ENCODE measurements at regions not wholly inside any gene's neighbourhood (a gene's known extent, or its start where the extent isn't known, plus 50 kb on each side); places are given as distances from the start of the nearest gene placed in this dataset.

DNA sequence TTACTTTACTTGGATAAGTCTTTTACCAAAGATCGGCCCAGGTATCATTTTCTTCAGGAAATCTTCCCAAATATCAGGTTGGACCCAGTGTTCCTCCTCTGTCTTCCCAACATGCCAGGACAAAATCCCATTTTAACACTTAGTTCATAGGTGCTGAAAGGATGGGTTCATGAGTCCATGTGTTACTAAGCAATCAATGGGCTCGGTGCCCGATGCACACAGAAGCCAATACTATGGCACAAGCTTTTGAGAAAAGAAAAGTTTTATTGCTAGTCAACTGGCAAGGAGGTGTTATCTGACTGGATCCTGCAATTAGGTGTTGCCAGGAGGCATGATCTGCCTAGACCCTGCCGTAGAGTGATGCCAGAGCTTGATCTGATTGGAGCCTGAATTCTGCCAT is 133.3 kb upstream of the SLC44A3 start:
- Histone ChIP-seq H3K36me3 (ENCODE audit: insufficient read depth, low read length) (no peaks in the 10 kb centered on the region), H3K4me1 (ENCODE audit: insufficient read depth, low read length) (no peaks in the 10 kb centered on the region), H3K27me3 (ENCODE audit: insufficient read depth, low read length) (no peaks in the 10 kb centered on the region), H3K9me3 (ENCODE audit: control insufficient read depth in 1 of 2, low read length in 2 of 2) (no peaks in the 10 kb centered on the region), H3K4me3 (ENCODE audit: low read length in 2 of 2) (no peak overlapping the region), H3K27ac (ENCODE audit: low read depth, low read length) (no peak overlapping the region)
- ChIA-PET CTCF (ENCODE audit: partially characterized antibody) (no interaction called here), POLR2A (ENCODE audit: partially characterized antibody) (no interaction called here)
- intact Hi-C loops (cut with micrococcal nuclease), result no loop called here
- Mint-ChIP-seq H3K27ac (no peak overlapping the region), H3K4me3 (no peak overlapping the region), H3K9me3 (peaks cover 0 to 3% (median 0%) of the 10 kb centered on the region in 8 donors), H3K36me3 (no peaks in the 10 kb centered on the region), H3K4me1 (no peaks in the 10 kb centered on the region), H3K27me3 (peaks cover 10 to 13% of the 10 kb centered on the region in 2 donors)
- DNase-seq, result no peak

DNA sequence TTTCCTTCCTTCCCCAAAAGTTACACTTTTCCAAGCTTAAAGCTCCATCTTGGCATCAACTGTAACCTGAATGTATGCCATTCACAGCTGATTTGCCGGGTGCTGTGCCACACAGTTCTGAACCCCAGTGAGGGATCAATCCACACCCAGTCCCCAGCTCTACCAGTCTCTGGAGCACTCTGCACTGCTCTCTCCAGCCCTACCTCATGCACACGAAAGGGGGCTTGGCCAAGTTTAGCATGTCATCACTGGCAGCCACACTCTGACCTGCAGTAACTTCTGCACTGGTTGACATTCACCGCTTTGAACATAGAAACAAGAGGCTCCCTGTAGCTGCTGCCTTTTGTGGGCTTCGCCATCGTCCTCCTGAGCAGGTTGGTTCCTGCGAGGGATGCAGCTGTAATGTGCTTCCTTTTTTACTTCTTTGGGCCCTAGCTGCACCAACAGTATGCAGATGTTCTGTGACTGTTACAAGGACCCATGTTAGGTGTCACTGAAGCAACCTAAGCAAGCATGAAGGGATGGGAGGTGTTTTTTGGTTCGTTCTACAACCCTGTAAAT is 135.4 kb upstream of the SLC44A3 start:
- CTCF ChIA-PET (ENCODE audit: partially characterized antibody), result no interaction called here
- intact Hi-C loops (cut with micrococcal nuclease), result no loop called here

DNA sequence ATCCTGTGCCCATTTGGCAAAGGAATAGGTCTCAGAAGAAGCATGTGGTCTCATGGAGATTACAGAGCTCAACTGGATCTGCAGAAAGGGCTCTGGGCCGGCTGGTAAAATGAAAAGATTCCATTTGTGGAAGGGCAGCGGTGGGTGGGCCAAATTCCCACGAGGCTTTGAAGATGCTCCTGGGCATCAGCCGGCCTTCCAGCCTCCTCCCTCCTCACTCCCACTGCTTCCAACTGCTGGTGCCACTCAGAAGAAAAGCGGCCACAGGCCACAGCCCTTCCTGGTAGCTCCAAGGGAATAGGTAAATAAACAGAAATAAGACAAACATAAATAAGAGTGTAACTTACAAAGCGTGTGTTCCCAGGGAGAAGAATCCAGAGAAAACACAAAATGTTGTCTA is 136.3 kb upstream of the SLC44A3 start:
- Mint-ChIP-seq H3K9me3 (no peaks in the 10 kb centered on the region), H3K36me3 (no peaks in the 10 kb centered on the region), H3K4me3 (no peak overlapping the region), H3K27me3 (peaks cover 10 to 14% of the 10 kb centered on the region in 2 donors), H3K27ac (no peak overlapping the region), H3K4me1 (no peaks in the 10 kb centered on the region)
- no peak overlapping the region for H3K27ac ChIP-seq (ENCODE audit: low read depth, low read length)
- no peaks in the 10 kb centered on the region for H3K4me1 ChIP-seq (ENCODE audit: insufficient read depth, low read length)
- no peak for DNase-seq
- POLR2A ChIA-PET (ENCODE audit: partially characterized antibody), result no interaction called here
- H3K27me3 ChIP-seq (ENCODE audit: insufficient read depth, low read length), result no peaks in the 10 kb centered on the region
- H3K9me3 ChIP-seq (ENCODE audit: control insufficient read depth in 1 of 2, low read length in 2 of 2), result no peaks in the 10 kb centered on the region
- CTCF ChIA-PET (ENCODE audit: partially characterized antibody), result no interaction called here
- no peaks in the 10 kb centered on the region for H3K36me3 ChIP-seq (ENCODE audit: insufficient read depth, low read length)
- intact Hi-C loops (cut with micrococcal nuclease), result no loop called here
- H3K4me3 ChIP-seq (ENCODE audit: low read length in 2 of 2), result no peak overlapping the region

More for the DNA sequence above, 135.4 kb upstream of the SLC44A3 start:
- Mint-ChIP-seq H3K27ac (no peak overlapping the region), H3K27me3 (peaks cover 10 to 12% of the 10 kb centered on the region in 2 donors), H3K36me3 (no peaks in the 10 kb centered on the region), H3K4me1 (no peaks in the 10 kb centered on the region), H3K9me3 (no peaks in the 10 kb centered on the region), H3K4me3 (no peak overlapping the region)
- no peak for DNase-seq
- Histone ChIP-seq H3K27me3 (ENCODE audit: insufficient read depth, low read length) (no peaks in the 10 kb centered on the region), H3K9me3 (ENCODE audit: control insufficient read depth in 1 of 2, low read length in 2 of 2) (no peaks in the 10 kb centered on the region), H3K4me1 (ENCODE audit: insufficient read depth, low read length) (no peaks in the 10 kb centered on the region), H3K36me3 (ENCODE audit: insufficient read depth, low read length) (no peaks in the 10 kb centered on the region), H3K4me3 (ENCODE audit: low read length in 2 of 2) (no peak overlapping the region), H3K27ac (ENCODE audit: low read depth, low read length) (no peak overlapping the region)
- POLR2A ChIA-PET (ENCODE audit: partially characterized antibody), result no interaction called here

DNA sequence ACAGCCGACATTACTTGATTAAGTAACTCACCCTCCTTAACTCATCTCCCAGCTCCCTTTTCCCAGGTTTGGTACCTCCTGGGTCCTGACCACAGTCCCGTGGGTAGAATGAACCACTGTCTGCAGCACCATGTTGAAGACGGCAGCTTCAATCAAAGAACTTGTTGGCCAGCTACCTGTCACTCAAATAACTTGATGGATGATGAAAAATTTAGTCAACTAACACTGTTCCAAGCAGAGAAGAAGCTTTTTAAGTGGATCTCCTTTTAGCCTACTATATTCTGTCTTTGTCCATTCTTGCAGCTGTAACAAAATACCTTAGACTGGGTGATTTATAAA is 138.4 kb upstream of the F3 start:
- Histone ChIP-seq H3K27me3 (ENCODE audit: insufficient read depth, low read length) (no peaks in the 10 kb centered on the region), H3K36me3 (ENCODE audit: insufficient read depth, low read length) (no peaks in the 10 kb centered on the region), H3K4me1 (ENCODE audit: insufficient read depth, low read length) (no peaks in the 10 kb centered on the region), H3K9me3 (ENCODE audit: control insufficient read depth in 1 of 2, low read length in 2 of 2) (no peaks in the 10 kb centered on the region), H3K27ac (ENCODE audit: low read depth, low read length) (no peak overlapping the region), H3K4me3 (ENCODE audit: low read length in 2 of 2) (no peak overlapping the region)
- ChIA-PET CTCF (ENCODE audit: partially characterized antibody) (no interaction called here), POLR2A (ENCODE audit: partially characterized antibody) (no interaction called here)
- Mint-ChIP-seq H3K27me3 (peaks cover 7 to 9% of the 10 kb centered on the region in 2 donors), H3K27ac (no peak overlapping the region), H3K4me3 (no peak overlapping the region), H3K9me3 (no peaks in the 10 kb centered on the region), H3K36me3 (no peaks in the 10 kb centered on the region), H3K4me1 (no peaks in the 10 kb centered on the region)
- no peak for DNase-seq
- intact Hi-C loops (cut with micrococcal nuclease), result no loop called here

DNA sequence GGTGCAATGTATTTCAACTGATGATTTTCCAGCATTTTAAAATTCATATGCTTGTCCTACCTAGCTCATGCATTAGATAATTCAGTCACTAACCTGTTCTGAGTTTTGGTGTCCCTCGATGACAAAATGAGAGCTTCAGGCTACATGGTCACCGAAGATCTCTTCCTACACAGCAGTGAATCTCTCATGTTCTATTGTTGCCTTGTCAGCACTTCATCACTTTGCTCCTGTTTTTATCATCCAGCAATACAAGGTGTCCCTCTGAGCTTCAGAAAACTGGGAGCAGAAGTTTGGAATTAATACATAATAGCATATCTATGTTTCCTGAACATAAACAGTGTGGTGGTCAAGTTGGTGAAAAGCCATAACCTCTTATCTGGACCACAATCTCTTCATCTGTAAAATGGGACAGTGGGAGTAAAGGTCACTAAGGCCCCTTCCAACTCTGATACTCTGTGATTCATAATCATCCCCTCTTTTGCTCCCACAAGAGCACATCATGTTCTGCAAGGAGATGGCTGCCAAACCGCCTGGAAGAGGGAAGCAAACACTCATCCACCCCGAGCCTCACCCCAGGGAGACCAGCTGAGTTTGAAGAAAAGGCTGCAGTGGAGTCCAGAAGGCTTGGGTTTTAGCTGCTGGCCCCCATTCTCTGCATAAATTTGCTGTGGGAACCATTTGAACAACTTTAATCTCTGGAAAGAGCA is 137.9 kb upstream of the F3 start:
- Histone ChIP-seq H3K27me3 (ENCODE audit: insufficient read depth, low read length) (no peaks in the 10 kb centered on the region), H3K4me3 (ENCODE audit: low read length in 2 of 2) (no peak overlapping the region), H3K27ac (ENCODE audit: low read depth, low read length) (no peak overlapping the region), H3K4me1 (ENCODE audit: insufficient read depth, low read length) (no peaks in the 10 kb centered on the region), H3K36me3 (ENCODE audit: insufficient read depth, low read length) (no peaks in the 10 kb centered on the region), H3K9me3 (ENCODE audit: control insufficient read depth in 1 of 2, low read length in 2 of 2) (no peaks in the 10 kb centered on the region)
- POLR2A ChIA-PET (ENCODE audit: partially characterized antibody), result no interaction called here
- intact Hi-C loops (cut with micrococcal nuclease), result no loop called here
- no peaks in the 10 kb centered on the region for H3K4me1 Mint-ChIP-seq
- H3K36me3 Mint-ChIP-seq, result no peaks in the 10 kb centered on the region
- no peak for DNase-seq
- no peak overlapping the region for H3K27ac Mint-ChIP-seq
- H3K9me3 Mint-ChIP-seq, result no peaks in the 10 kb centered on the region
- H3K4me3 Mint-ChIP-seq, result no peak overlapping the region
- H3K27me3 Mint-ChIP-seq, result peaks cover 4 to 5% of the 10 kb centered on the region in 2 donors
- CTCF ChIA-PET (ENCODE audit: partially characterized antibody), result no interaction called here

- Histone ChIP-seq H3K4me1 (ENCODE audit: insufficient read depth, low read length) (no peaks in the 10 kb centered on the region), H3K27me3 (ENCODE audit: insufficient read depth, low read length) (no peaks in the 10 kb centered on the region), H3K9me3 (ENCODE audit: control insufficient read depth in 1 of 2, low read length in 2 of 2) (no peaks in the 10 kb centered on the region), H3K36me3 (ENCODE audit: insufficient read depth, low read length) (no peaks in the 10 kb centered on the region), H3K4me3 (ENCODE audit: low read length in 2 of 2) (no peak overlapping the region), H3K27ac (ENCODE audit: low read depth, low read length) (no peak overlapping the region)
- H3K9me3 Mint-ChIP-seq, result no peaks in the 10 kb centered on the region
- H3K4me3 Mint-ChIP-seq, result no peak overlapping the region
- ChIA-PET CTCF (ENCODE audit: partially characterized antibody) (no interaction called here), POLR2A (ENCODE audit: partially characterized antibody) (no interaction called here)
- no peak overlapping the region for H3K27ac Mint-ChIP-seq
- H3K4me1 Mint-ChIP-seq, result no peaks in the 10 kb centered on the region
- H3K27me3 Mint-ChIP-seq, result peaks cover 2 to 5% of the 10 kb centered on the region in 2 donors
- no peaks in the 10 kb centered on the region for H3K36me3 Mint-ChIP-seq
- DNase-seq, result no peak
- intact Hi-C loops (cut with micrococcal nuclease), result no loop called here
Measured at GRCh38 chr1:94678202-94678848, 136.8 kb upstream of the F3 start.

DNA sequence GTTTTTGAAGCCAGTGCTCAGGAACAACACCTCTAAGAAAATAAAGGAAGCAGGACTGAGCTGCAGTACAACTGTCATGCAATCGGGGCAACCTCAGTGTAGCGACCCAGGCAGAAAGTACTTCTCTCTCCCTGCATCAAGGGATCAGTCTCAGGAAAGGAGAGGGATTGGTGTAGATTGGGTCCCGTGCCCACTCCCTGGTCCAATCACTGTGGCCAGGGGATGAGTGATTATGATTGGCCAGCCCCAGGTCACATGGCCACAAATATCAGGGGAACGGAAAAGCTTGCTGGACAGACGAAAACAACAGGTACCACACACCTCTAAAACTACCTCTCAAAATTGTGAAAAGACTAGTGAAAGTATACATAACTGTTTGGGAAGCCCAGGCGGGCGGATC is 136.2 kb upstream of the F3 start:
- Histone ChIP-seq H3K9me3 (ENCODE audit: control insufficient read depth in 1 of 2, low read length in 2 of 2) (no peaks in the 10 kb centered on the region), H3K27ac (ENCODE audit: low read depth, low read length) (no peak overlapping the region), H3K4me3 (ENCODE audit: low read length in 2 of 2) (no peak overlapping the region), H3K4me1 (ENCODE audit: insufficient read depth, low read length) (no peaks in the 10 kb centered on the region), H3K36me3 (ENCODE audit: insufficient read depth, low read length) (no peaks in the 10 kb centered on the region), H3K27me3 (ENCODE audit: insufficient read depth, low read length) (no peaks in the 10 kb centered on the region)
- peaks cover 2 to 4% of the 10 kb centered on the region in 2 donors for H3K27me3 Mint-ChIP-seq
- H3K27ac Mint-ChIP-seq, result no peak overlapping the region
- intact Hi-C loops (cut with micrococcal nuclease), result no loop called here
- H3K9me3 Mint-ChIP-seq, result no peaks in the 10 kb centered on the region
- DNase-seq, result no peak
- no peaks in the 10 kb centered on the region for H3K4me1 Mint-ChIP-seq
- H3K4me3 Mint-ChIP-seq, result no peak overlapping the region
- CTCF ChIA-PET (ENCODE audit: partially characterized antibody), result no interaction called here
- no peaks in the 10 kb centered on the region for H3K36me3 Mint-ChIP-seq
- POLR2A ChIA-PET (ENCODE audit: partially characterized antibody), result no interaction called here

All from CD4-positive, alpha-beta memory T cell (primary cell).